HEK293 (cell line): ENCODE measurements at regions not wholly inside any gene's neighbourhood (a gene's known extent, or its start where the extent isn't known, plus 50 kb on each side); places are given as distances from the start of the nearest gene placed in this dataset.

Experiments used
- CTCF ChIA-PET: fragments of 350-600 bp; formaldehyde crosslinking; extraction: SDS; loops from one replicate; lab custom pipeline; 2021; ENCODE audit warnings: antibody characterized with exemption; lab: Yijun Ruan, JAX
- POLR2A ChIA-PET: fragments of 300-600 bp; formaldehyde crosslinking; extraction: SDS; loops from one replicate; lab custom pipeline; 2020; ENCODE audit warnings: antibody characterized with exemption, inconsistent platforms; lab: Yijun Ruan, JAX
- H3K27ac ChIP-seq: fragments of 200-500 bp; sonication (Bioruptor generic); 2 replicates; pipeline ENCODE4 v1.5.1; 2014; ENCODE audit warnings: low read depth, low read length, control low read depth, inconsistent platforms; ENCODE audit errors: extremely low read depth
- H3K36me3 ChIP-seq, 2 experiments: fragments of 200-500 bp in 1 of 2; sonication (Bioruptor generic) in 1 of 2; 1 replicate in 1 of 2; 2 replicates in 1 of 2; pipeline ENCODE4 v1.5.1; 2014 to 2017; ENCODE audit warnings: inconsistent platforms in 2 of 2, low read length in 2 of 2; ENCODE audit not compliant: control insufficient read depth in 2 of 2, insufficient read depth in 1 of 2
- H3K4me1 ChIP-seq: fragments of 200-500 bp; sonication (Bioruptor generic); 2 replicates; pipeline ENCODE4 v1.5.1; 2014; ENCODE audit warnings: mild to moderate bottlenecking, low read length, inconsistent platforms; ENCODE audit not compliant: control insufficient read depth, insufficient read depth
- H3K4me3 ChIP-seq: 2 replicates; pipeline ENCODE4 v1.5.1; 2011; ENCODE audit warnings: low read depth, mild to moderate bottlenecking, control low read depth, low read length, moderate library complexity
- H3K9me3 ChIP-seq: fragments of 200-500 bp; sonication (Bioruptor generic); 2 replicates; pipeline ENCODE4 v1.5.1; 2014; ENCODE audit warnings: low read depth, low read length, inconsistent platforms; ENCODE audit not compliant: control insufficient read depth, insufficient read depth
- AEBP2 ChIP-seq: fragments of 450-650 bp; formaldehyde crosslinking; IDR thresholded peaks from 2 replicates; pipeline ENCODE4 v1.5.1; 2016; ENCODE audit warnings: missing biosample characterization, missing genetic modification characterization, borderline replicate concordance
- KLF1 ChIP-seq: fragments of 450-650 bp; formaldehyde crosslinking; IDR thresholded peaks from 2 replicates; pipeline ENCODE4 v1.5.1; 2016; ENCODE audit warnings: missing biosample characterization, missing genetic modification characterization
- ZBTB21 ChIP-seq: fragments of 450-650 bp; formaldehyde crosslinking; IDR thresholded peaks from 2 replicates; pipeline ENCODE4 v1.5.1; 2017; ENCODE audit warnings: missing biosample characterization, missing genetic modification characterization
- ZBTB8A ChIP-seq: fragments of 450-650 bp; formaldehyde crosslinking; IDR thresholded peaks from 2 replicates; pipeline ENCODE4 v1.5.1; 2016; ENCODE audit warnings: missing biosample characterization, missing genetic modification characterization
- ZFP69B ChIP-seq: fragments of 450-650 bp; formaldehyde crosslinking; IDR thresholded peaks from 2 replicates; pipeline ENCODE4 v1.5.1; 2016; ENCODE audit warnings: missing biosample characterization, missing genetic modification characterization
- ZNF169 ChIP-seq: fragments of 450-650 bp; formaldehyde crosslinking; IDR thresholded peaks from 2 replicates; pipeline ENCODE4 v1.5.1; 2016; ENCODE audit warnings: missing biosample characterization, missing genetic modification characterization
- ZNF2 ChIP-seq: fragments of 450-650 bp; formaldehyde crosslinking; IDR thresholded peaks from 2 replicates; pipeline ENCODE4 v1.5.1; 2016; ENCODE audit warnings: missing biosample characterization, missing genetic modification characterization
- ZNF280D ChIP-seq: fragments of 450-650 bp; formaldehyde crosslinking; IDR thresholded peaks from 2 replicates; pipeline ENCODE4 v1.5.1; 2016; ENCODE audit warnings: missing biosample characterization, missing genetic modification characterization
- ZNF324 ChIP-seq: fragments of 450-650 bp; formaldehyde crosslinking; IDR thresholded peaks from 2 replicates; pipeline ENCODE4 v1.5.1; 2016; ENCODE audit warnings: missing biosample characterization, missing genetic modification characterization
- ZNF341 ChIP-seq: fragments of 450-650 bp; formaldehyde crosslinking; IDR thresholded peaks from 2 replicates; pipeline ENCODE4; 2016; ENCODE audit warnings: low read depth, missing biosample characterization, missing genetic modification characterization
- ZNF37A ChIP-seq: fragments of 450-650 bp; IDR thresholded peaks from 2 replicates; pipeline ENCODE4 v1.5.1; 2018; ENCODE audit warnings: missing biosample characterization, missing genetic modification characterization
- ZNF513 ChIP-seq: fragments of 450-650 bp; IDR thresholded peaks from 2 replicates; pipeline ENCODE4 v1.5.1; 2018; ENCODE audit warnings: missing biosample characterization, missing genetic modification characterization
- ZNF544 ChIP-seq: fragments of 450-650 bp; formaldehyde crosslinking; IDR thresholded peaks from 2 replicates; pipeline ENCODE4 v1.5.0; 2017; ENCODE audit warnings: missing biosample characterization, missing genetic modification characterization
- ZNF585B ChIP-seq: fragments of 450-650 bp; formaldehyde crosslinking; IDR thresholded peaks from 2 replicates; pipeline ENCODE4 v1.5.1; 2016; ENCODE audit warnings: missing biosample characterization, missing genetic modification characterization
- ZNF704 ChIP-seq: fragments of 450-650 bp; formaldehyde crosslinking; IDR thresholded peaks from 2 replicates; pipeline ENCODE4 v1.5.1; 2016; ENCODE audit warnings: missing biosample characterization, missing genetic modification characterization
- ZNF777 ChIP-seq: fragments of 450-650 bp; formaldehyde crosslinking; IDR thresholded peaks from 2 replicates; pipeline ENCODE4 v1.5.1; 2017; ENCODE audit warnings: missing biosample characterization, missing genetic modification characterization, borderline replicate concordance
- ZXDB ChIP-seq: fragments of 450-650 bp; formaldehyde crosslinking; IDR thresholded peaks from 2 replicates; pipeline ENCODE4 v1.5.1; 2016; ENCODE audit warnings: missing biosample characterization, missing genetic modification characterization

GRCh38 chr20:30599990-30600389, 657.5 kb upstream of the DEFB115 start:
- TF ChIP-seq ZNF585B (tag by site-specific recombination) (no peak), ZNF324 (no peak), ZBTB21 (tag by site-specific recombination) (no peak), ZNF280D (no peak), ZNF777 (tag by site-specific recombination) (no peak)
- CTCF ChIA-PET = no interaction called here
- Histone ChIP-seq H3K9me3 (no peaks in the 10 kb centered on the region), H3K4me3 (no peak overlapping the region), H3K27ac (no peak overlapping the region), H3K36me3 (no peaks in the 10 kb centered on the region), H3K4me1 (no peaks in the 10 kb centered on the region)
- POLR2A ChIA-PET = no interaction called here

- H3K36me3 ChIP-seq = no peaks in the 10 kb centered on the region
- H3K9me3 ChIP-seq = no peaks in the 10 kb centered on the region
- TF ChIP-seq ZNF513 (tag by site-specific recombination) = peak; percentile 89
- TF ChIP-seq KLF1 (tag by site-specific recombination) = no peak
- TF ChIP-seq ZNF544 (tag by site-specific recombination) = 0 out of 2 replicates have a peak, but pooled peaks have one; percentile 26
- ChIA-PET POLR2A (no interaction called here), CTCF (interaction anchor here (0.7 kb wide), 1 partner anchor 20 kb away, joined by 3 read pairs; no protein-coding TSS in a partner anchor)
- H3K4me3 ChIP-seq = no peak overlapping the region
- H3K4me1 ChIP-seq = no peaks in the 10 kb centered on the region
- H3K27ac ChIP-seq = no peak overlapping the region
Observed at GRCh38 chr20:30601974-30602373, 655.5 kb upstream of the DEFB115 start.

- Histone ChIP-seq H3K27ac (no peak overlapping the region), H3K9me3 (no peaks in the 10 kb centered on the region), H3K36me3 (no peaks in the 10 kb centered on the region), H3K4me3 (no peak overlapping the region), H3K4me1 (no peaks in the 10 kb centered on the region)
- TF ChIP-seq ZNF37A (no peak), AEBP2 (tag by site-specific recombination) (no peak), ZNF169 (tag by site-specific recombination) (no peak), ZNF341 (tag by site-specific recombination) (no peak), ZFP69B (tag by site-specific recombination) (no peak), ZNF2 (tag by site-specific recombination) (no peak), ZNF704 (no peak), ZXDB (tag by site-specific recombination) (no peak), ZBTB8A (no peak)
- ChIA-PET CTCF (interaction anchor here (0.7 kb wide), 1 partner anchor 21 kb away, joined by 3 read pairs; no protein-coding TSS in a partner anchor), POLR2A (no interaction called here)
Observed at GRCh38 chr20:30602424-30602823, 655.0 kb upstream of the DEFB115 start.
